ENCODE measurements at regions not wholly inside any gene's neighbourhood (a gene's known extent, or its start where the extent isn't known, plus 50 kb on each side); places are given as distances from the start of the nearest gene placed in this dataset.

GRCh38 chr12:12011880-12012260, 58.9 kb upstream of the BCL2L14 start:
- no peak for TF ChIP-seq CTCF (IDR thresholded peaks at IDR 0.05; ENCODE audit: control insufficient read depth, extremely low read depth, insufficient read depth)
- no peak for DNase-seq (ENCODE audit: low read depth)

GRCh38 chr12:12015073-12015685, 55.6 kb upstream of the BCL2L14 start:
- no peak for TF ChIP-seq CTCF (IDR thresholded peaks at IDR 0.05; ENCODE audit: control insufficient read depth, extremely low read depth, insufficient read depth)
- no peak overlapping the region for H3K4me3 ChIP-seq (ENCODE audit: low read depth, low read length)
- DNase-seq (ENCODE audit: low read depth): no peak

More at GRCh38 chr12:12011880-12012260, 58.9 kb upstream of the BCL2L14 start:
- no peak overlapping the region for H3K4me3 ChIP-seq (ENCODE audit: low read depth, low read length)

GRCh38 chr12:12016284-12017100, 54.2 kb upstream of the BCL2L14 start:
- no peak overlapping the region for H3K4me3 ChIP-seq (ENCODE audit: low read depth, low read length)
- no peak for DNase-seq (ENCODE audit: low read depth)
- TF ChIP-seq CTCF (IDR thresholded peaks at IDR 0.05; ENCODE audit: control insufficient read depth, extremely low read depth, insufficient read depth): no peak

GRCh38 chr12:12017135-12017581, 53.6 kb upstream of the BCL2L14 start:
- no peak for DNase-seq (ENCODE audit: low read depth)
- no peak overlapping the region for H3K4me3 ChIP-seq (ENCODE audit: low read depth, low read length)
- TF ChIP-seq CTCF (IDR thresholded peaks at IDR 0.05; ENCODE audit: control insufficient read depth, extremely low read depth, insufficient read depth): no peak

- TF ChIP-seq CTCF (IDR thresholded peaks at IDR 0.05; ENCODE audit: control insufficient read depth, extremely low read depth, insufficient read depth): peak; percentile 31; the same call in 1 of the 2 replicates
- no peak overlapping the region for H3K4me3 ChIP-seq (ENCODE audit: low read depth, low read length)
- no peak for DNase-seq (ENCODE audit: low read depth)
Observed at GRCh38 chr12:12017798-12018197, 52.9 kb upstream of the BCL2L14 start.

- DNase-seq (ENCODE audit: low read depth): no peak
- TF ChIP-seq CTCF (IDR thresholded peaks at IDR 0.05; ENCODE audit: control insufficient read depth, extremely low read depth, insufficient read depth): no peak
- no peak overlapping the region for H3K4me3 ChIP-seq (ENCODE audit: low read depth, low read length)
Observed at GRCh38 chr12:12018454-12018853, 52.3 kb upstream of the BCL2L14 start.
